M059J (cell line): ENCODE measurements at regions not wholly inside any gene's neighbourhood (a gene's known extent, or its start where the extent isn't known, plus 50 kb on each side); places are given as distances from the start of the nearest gene placed in this dataset.
"Not testable (repeated sequence)": the region's sequence is repeated elsewhere in the genome, so short reads cannot be mapped to it uniquely, and the experiment has no call there.

Experiments used
- DNase-seq: peaks from one replicate; pipeline ENCODE4 v3.0.0-alpha.2; 2012; ENCODE audit warnings: low read depth

GRCh38 chr10:63848871-63849270 lies 327.7 kb downstream of the REEP3 start:
- DNase-seq: not testable (repeated sequence)

- DNase-seq: no peak
Measured at GRCh38 chr10:63862860-63863259, 341.7 kb downstream of the REEP3 start.

- no peak for DNase-seq
Measured at GRCh38 chr10:63865210-63865609, 344.0 kb downstream of the REEP3 start.

DNA sequence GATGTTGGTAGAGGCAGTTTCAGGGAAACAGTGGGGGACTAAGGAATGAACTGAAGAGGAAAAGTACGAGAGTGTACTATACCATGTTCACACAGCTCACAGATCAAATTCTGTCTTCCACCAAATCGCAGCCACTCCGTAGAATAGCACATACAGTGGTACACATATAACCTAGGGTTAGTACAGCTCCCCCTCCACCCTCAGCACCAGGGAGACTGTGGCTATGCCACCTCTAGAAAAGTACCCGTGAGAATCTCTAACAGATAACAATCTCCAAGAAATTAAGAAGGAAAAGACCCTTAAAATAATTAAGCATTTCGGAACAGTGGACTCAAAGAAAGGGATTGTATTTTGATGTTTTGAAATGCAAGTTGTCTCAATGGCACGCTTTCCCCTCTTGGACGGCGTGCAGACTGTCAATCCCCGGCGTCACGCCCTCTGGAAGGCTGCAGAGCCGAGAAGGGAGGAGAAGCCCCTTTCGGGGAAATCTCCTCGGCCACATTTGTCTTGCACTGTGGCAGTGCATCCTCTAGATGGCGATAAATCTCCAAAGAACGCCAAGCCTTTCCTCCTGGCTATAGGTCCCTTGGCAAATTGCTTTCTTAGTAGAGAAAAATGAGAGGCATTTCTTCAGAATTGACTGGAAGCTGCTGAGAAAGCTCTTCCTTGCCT lies 345.0 kb downstream of the REEP3 start:
- DNase-seq: peak; percentile 41

- DNase-seq: peak; percentile 19
Measured at GRCh38 chr10:63866747-63867140, 345.5 kb downstream of the REEP3 start.

DNA sequence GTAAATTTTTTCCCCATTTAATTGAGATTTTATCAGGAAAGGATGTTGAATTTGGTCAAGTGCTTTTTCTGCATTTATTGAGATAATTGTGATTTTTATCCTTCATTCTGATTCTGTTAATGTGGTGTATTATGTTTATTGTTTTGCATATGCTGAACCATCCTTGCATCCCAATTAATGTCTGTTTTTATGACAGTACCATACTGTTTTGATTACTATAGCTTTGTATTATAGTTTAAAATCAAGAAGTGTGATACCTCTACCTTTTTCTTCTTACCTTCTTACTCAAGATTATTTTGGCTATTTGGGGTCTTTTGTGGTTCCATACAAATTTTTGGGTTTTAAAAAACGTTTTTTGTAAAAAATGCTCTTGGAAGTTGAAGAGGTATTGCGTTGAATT lies 357.2 kb downstream of the REEP3 start:
- DNase-seq: no peak

GRCh38 chr10:63883861-63884260 lies 362.7 kb downstream of the REEP3 start:
- no peak for DNase-seq

DNA sequence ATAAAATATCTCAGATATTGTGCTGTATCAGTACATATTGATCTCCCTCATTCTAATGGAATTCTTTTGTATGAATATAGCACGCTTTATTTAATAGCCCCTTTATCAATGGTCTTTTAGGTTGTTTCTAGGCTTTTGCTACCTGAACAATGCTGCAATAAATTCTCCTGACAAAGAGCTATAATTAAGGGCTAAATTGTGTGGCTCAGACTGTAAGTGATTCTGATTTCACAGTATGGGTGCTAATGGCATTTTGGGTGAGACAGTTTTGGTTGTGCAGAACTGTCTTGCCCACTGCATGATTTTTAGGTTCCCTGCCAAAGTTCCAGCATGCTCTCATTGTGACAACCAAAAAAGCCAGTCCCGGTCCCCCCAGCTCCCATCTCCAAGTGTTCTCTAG lies 363.2 kb downstream of the REEP3 start:
- no peak for DNase-seq

DNA sequence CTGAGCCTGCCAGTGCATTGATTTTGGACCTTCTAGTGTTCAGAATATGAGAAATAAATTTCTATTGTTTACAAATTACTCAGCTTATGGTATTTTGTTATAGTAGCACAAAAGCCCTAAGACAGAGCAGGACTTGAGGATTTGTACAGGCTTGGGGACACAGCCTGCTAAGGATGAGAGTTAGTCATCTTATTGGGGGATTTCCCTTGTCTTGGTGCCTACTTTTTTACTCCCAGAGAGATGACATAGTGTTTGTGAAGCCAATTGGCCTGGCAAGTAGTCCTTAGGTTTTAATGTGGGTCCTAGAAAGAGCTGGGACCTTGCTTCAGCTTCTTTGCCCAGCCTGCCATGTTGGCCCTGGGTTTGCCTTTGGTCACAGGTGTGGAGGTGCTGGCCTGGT lies 364.0 kb downstream of the REEP3 start:
- peak; percentile 11 for DNase-seq

- DNase-seq: no peak
Measured at GRCh38 chr10:63886281-63887022, 365.3 kb downstream of the REEP3 start.

- no peak for DNase-seq
Measured at GRCh38 chr10:63887023-63887589, 365.9 kb downstream of the REEP3 start.

GRCh38 chr10:63887600-63888370 lies 366.6 kb downstream of the REEP3 start:
- DNase-seq: no peak

DNA sequence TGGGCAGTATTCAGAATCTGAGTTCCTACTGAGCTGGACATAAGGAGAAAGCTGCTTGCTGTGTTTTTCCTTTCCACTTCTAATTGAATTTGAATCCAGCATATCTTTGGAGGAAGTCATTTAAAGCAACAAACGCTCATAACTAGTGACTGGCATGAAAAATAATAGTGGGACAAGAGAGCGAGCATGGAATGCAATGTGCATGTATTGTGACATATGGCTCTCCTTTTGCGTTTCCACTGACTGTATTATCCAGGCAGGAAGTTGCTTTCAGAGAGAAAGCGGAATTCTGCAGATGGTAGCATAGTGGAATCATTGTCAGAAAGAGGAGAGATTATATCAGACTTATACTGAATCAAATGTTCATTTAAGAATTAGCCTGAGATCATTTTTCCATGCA lies 368.6 kb downstream of the REEP3 start:
- no peak for DNase-seq

GRCh38 chr10:63896992-63897391 lies 375.8 kb downstream of the REEP3 start:
- DNase-seq: no peak

DNA sequence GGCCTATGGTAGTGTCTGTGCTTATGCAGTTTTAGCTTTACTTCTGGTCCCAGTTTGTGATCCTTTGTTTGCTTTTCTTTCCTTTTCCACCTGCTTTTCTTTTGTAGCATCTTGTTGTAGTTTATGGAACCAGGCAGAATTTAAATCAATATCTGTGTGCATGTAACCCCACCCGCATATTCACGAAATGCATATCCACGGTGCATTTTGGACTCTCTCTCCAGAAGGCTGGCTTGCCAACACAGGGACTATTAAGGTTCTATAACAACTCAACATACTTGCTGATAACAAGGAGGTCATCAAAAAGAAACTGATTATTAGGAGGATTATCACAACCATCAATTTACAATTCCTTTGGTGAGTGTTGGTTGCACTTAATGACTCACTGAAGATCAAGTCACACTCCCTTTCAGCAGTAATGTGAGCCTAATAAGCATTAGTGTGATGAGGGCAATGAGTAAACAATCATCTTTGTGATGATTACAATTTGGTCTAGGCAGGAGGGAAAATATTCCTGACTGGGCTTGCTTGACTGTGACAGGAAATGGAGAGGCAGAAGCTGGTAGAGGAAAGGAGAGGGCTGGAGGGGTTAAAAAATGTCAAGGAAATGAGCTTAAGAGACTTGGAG lies 378.6 kb downstream of the REEP3 start:
- no peak for DNase-seq

- DNase-seq: no peak
Measured at GRCh38 chr10:63901228-63901627, 380.0 kb downstream of the REEP3 start.

GRCh38 chr10:63901881-63902280 lies 380.7 kb downstream of the REEP3 start:
- no peak for DNase-seq

DNA sequence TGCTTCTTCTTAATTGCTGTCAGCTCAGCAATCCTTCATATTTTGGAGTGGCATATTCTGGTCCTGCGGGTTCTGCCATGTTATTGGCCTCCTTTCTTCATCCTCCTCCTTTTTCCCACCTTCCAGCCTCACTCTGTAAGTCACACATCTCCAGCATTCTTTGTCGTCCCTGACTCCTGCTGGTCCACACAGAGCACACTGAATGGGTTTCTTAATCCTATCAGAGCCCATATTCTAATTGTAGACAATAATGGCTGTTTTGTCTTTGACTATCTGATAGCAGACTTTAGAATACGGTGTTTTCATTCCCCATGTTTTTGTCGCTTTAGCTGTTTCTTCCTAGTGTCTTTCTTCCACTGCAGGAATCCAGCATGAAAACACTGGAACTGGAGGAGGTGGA lies 389.6 kb downstream of the REEP3 start:
- DNase-seq: no peak

DNA sequence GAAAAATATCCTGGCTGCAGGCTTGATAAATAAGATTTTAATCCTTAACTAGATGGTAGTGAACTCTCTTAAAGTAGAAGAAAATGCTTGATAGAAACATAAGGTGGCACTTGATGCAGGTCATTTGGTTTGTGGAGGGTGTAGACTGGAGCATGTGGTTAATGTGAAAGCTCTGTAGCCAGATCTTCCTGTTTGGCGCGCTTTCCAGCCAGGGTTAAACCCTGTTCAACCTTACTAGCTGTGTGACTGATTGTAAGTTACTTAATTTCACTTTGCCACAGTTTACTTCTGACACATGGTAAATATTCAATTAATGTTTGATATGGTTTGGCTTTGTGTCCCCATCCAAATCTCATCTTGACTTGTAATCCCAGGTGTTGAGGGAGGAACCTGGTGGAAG lies 394.0 kb downstream of the REEP3 start:
- DNase-seq: no peak

GRCh38 chr10:63917363-63917762 lies 396.2 kb downstream of the REEP3 start:
- no peak for DNase-seq

GRCh38 chr10:63919575-63920279 lies 398.5 kb downstream of the REEP3 start:
- DNase-seq: no peak
